ENCODE measurements at regions not wholly inside any gene's neighbourhood (a gene's known extent, or its start where the extent isn't known, plus 50 kb on each side); places are given as distances from the start of the nearest gene placed in this dataset.

DNA sequence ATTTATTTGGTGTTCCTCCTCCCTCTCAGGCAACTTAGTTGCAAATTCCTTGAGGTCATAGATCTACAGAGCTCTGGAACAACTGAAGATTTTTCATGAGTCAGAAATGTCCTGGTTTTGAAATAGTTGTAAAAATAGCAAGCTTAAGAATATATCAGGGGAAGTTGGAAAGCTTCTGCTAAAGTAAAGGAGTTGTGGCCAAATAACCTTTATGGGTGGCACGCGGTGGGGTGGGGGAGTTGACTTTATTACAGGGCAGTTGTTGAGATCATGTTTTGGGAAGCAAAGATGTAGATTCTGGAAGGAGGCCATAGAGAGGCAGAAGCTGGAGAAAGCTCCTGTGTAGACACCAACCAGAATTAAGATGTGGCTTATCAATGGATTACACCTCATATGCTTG, 326.0 kb upstream of the MTPN start:
- 100% methylated on average over 2 of the region's 2 CpGs for WGBS (ENCODE audit: insufficient coverage)
- no peaks in the 10 kb centered on the region for H3K4me1 Mint-ChIP-seq
- TF ChIP-seq EZH2 (IDR thresholded peaks at IDR 0.05; ENCODE audit: borderline replicate concordance, insufficient read depth, low read depth, low read length, poor library complexity, severe bottlenecking) (no peak), CTCF (IDR thresholded peaks at IDR 0.05) (no peak)
- intact Hi-C loops (cut with micrococcal nuclease): no loop called here
- H3K4me2 ChIP-seq (replicated peaks; ENCODE audit: low read depth, low read length, poor library complexity, severe bottlenecking): no peak overlapping the region
- H3K4me1 ChIP-seq (ENCODE audit: control insufficient read depth in 2 of 2, insufficient read depth in 2 of 2, low read length in 2 of 2): no peaks in the 10 kb centered on the region
- no peaks in the 10 kb centered on the region for H3K79me2 ChIP-seq (ENCODE audit: control insufficient read depth, insufficient read depth, low read length)
- no peaks in the 10 kb centered on the region for H3K27me3 Mint-ChIP-seq
- DNase-seq: no peak
- H3K4me3 Mint-ChIP-seq: no peak overlapping the region
- no peak for ATAC-seq (ENCODE audit: low read depth)
- POLR2A ChIA-PET: no interaction called here
- H3K27me3 ChIP-seq (replicated peaks in 1 of 4; ENCODE audit: control extremely low read depth in 1 of 4, control insufficient read depth in 3 of 4, insufficient read depth in 4 of 4, low read length in 3 of 4): no peaks in the 10 kb centered on the region
- H3K27ac Mint-ChIP-seq: no peak overlapping the region
- H3K27ac ChIP-seq (ENCODE audit: low read length in 2 of 2): no peak overlapping the region
- no peak overlapping the region for H3K9ac ChIP-seq (ENCODE audit: low read length)
- H4K20me1 ChIP-seq (ENCODE audit: control insufficient read depth, insufficient read depth, low read length, poor library complexity, severe bottlenecking): no peaks in the 10 kb centered on the region
- peaks cover 8% of the 10 kb centered on the region for H3K9me3 Mint-ChIP-seq (ENCODE audit: insufficient read depth)
- H3K9me3 ChIP-seq (ENCODE audit: control extremely low read depth in 1 of 3, control insufficient read depth in 2 of 3, insufficient read depth in 1 of 3, low read length in 2 of 3): no peaks in the 10 kb centered on the region
- H3K36me3 ChIP-seq (replicated peaks in 1 of 2; ENCODE audit: control extremely low read depth in 1 of 2, control insufficient read depth in 1 of 2, extremely low read depth in 1 of 2, insufficient read depth in 2 of 2, low read length in 1 of 2): no peaks in the 10 kb centered on the region
- H2AFZ ChIP-seq (ENCODE audit: insufficient read depth, low read depth, low read length, poor library complexity, severe bottlenecking): no peak overlapping the region
- H3K4me3 ChIP-seq (ENCODE audit: control extremely low read depth in 1 of 5, extremely low read depth in 1 of 5, insufficient read depth in 1 of 5, low read depth in 2 of 5, low read length in 4 of 5): no peak overlapping the region
- CTCF ChIA-PET: no interaction called here

- no peak overlapping the region for H2AFZ ChIP-seq (ENCODE audit: insufficient read depth, low read depth, low read length, poor library complexity, severe bottlenecking)
- Mint-ChIP-seq H3K4me1 (no peaks in the 10 kb centered on the region), H3K27ac (no peak overlapping the region), H3K9me3 (ENCODE audit: insufficient read depth) (peaks cover 6% of the 10 kb centered on the region), H3K27me3 (no peaks in the 10 kb centered on the region), H3K4me3 (no peak overlapping the region)
- intact Hi-C loops (cut with micrococcal nuclease): no loop called here
- H3K4me2 ChIP-seq (replicated peaks; ENCODE audit: low read depth, low read length, poor library complexity, severe bottlenecking): no peak overlapping the region
- no peaks in the 10 kb centered on the region for H3K36me3 ChIP-seq (replicated peaks in 1 of 2; ENCODE audit: control extremely low read depth in 1 of 2, control insufficient read depth in 1 of 2, extremely low read depth in 1 of 2, insufficient read depth in 2 of 2, low read length in 1 of 2)
- ATAC-seq (ENCODE audit: low read depth): no peak
- no peaks in the 10 kb centered on the region for H3K27me3 ChIP-seq (replicated peaks in 1 of 4; ENCODE audit: control extremely low read depth in 1 of 4, control insufficient read depth in 3 of 4, insufficient read depth in 4 of 4, low read length in 3 of 4)
- TF ChIP-seq EZH2 (IDR thresholded peaks at IDR 0.05; ENCODE audit: borderline replicate concordance, insufficient read depth, low read depth, low read length, poor library complexity, severe bottlenecking) (no peak), CTCF (IDR thresholded peaks at IDR 0.05) (no peak)
- no peaks in the 10 kb centered on the region for H4K20me1 ChIP-seq (ENCODE audit: control insufficient read depth, insufficient read depth, low read length, poor library complexity, severe bottlenecking)
- no peak overlapping the region for H3K27ac ChIP-seq (ENCODE audit: low read length in 2 of 2)
- H3K9me3 ChIP-seq (ENCODE audit: control extremely low read depth in 1 of 3, control insufficient read depth in 2 of 3, insufficient read depth in 1 of 3, low read length in 2 of 3): no peaks in the 10 kb centered on the region
- ChIA-PET POLR2A (no interaction called here), CTCF (no interaction called here)
- H3K79me2 ChIP-seq (ENCODE audit: control insufficient read depth, insufficient read depth, low read length): no peaks in the 10 kb centered on the region
- no peak for DNase-seq
- H3K9ac ChIP-seq (ENCODE audit: low read length): no peak overlapping the region
- no peaks in the 10 kb centered on the region for H3K4me1 ChIP-seq (ENCODE audit: control insufficient read depth in 2 of 2, insufficient read depth in 2 of 2, low read length in 2 of 2)
- no peak overlapping the region for H3K4me3 ChIP-seq (ENCODE audit: control extremely low read depth in 1 of 5, extremely low read depth in 1 of 5, insufficient read depth in 1 of 5, low read depth in 2 of 5, low read length in 4 of 5)
- no CpG with 5 or more reads among the region's 1 CpG for WGBS (ENCODE audit: insufficient coverage)
Measured at GRCh38 chr7:136302049-136302448, 324.9 kb upstream of the MTPN start.

Data from B cell (primary cell).